22Rv1 (cell line): ENCODE measurements at regions not wholly inside any gene's neighbourhood (a gene's known extent, or its start where the extent isn't known, plus 50 kb on each side); places are given as distances from the start of the nearest gene placed in this dataset.
A peak's percentile ranks its signal among the peaks of the same experiment; 100 is the strongest.

Source experiments
- H3K27ac ChIP-seq: fragments of 450-650 bp; 2 replicates; pipeline ENCODE4 v1.5.1; 2017
- CTCF ChIP-seq: fragments of 450-650 bp; IDR thresholded peaks from 2 replicates; pipeline ENCODE4 v1.5.1; 2017; ENCODE audit warnings: mild to moderate bottlenecking
- ZFX ChIP-seq: fragments of 450-650 bp; IDR thresholded peaks from 2 replicates; pipeline ENCODE4 v1.6.1; 2017; ENCODE audit warnings: antibody characterized with exemption, borderline replicate concordance

- H3K27ac ChIP-seq: no peak overlapping the region
- TF ChIP-seq ZFX (no peak), CTCF (no peak)
Observed at GRCh38 chr6:9272671-9273070, 837.3 kb upstream of the SLC35B3 start.

GRCh38 chr6:9266741-9267140, 831.4 kb upstream of the SLC35B3 start:
- TF ChIP-seq CTCF (no peak), ZFX (no peak)
- H3K27ac ChIP-seq: no peak overlapping the region

GRCh38 chr6:9257215-9257614, 821.9 kb upstream of the SLC35B3 start:
- no peak for TF ChIP-seq ZFX
- no peak for TF ChIP-seq CTCF
- no peak overlapping the region for H3K27ac ChIP-seq

DNA sequence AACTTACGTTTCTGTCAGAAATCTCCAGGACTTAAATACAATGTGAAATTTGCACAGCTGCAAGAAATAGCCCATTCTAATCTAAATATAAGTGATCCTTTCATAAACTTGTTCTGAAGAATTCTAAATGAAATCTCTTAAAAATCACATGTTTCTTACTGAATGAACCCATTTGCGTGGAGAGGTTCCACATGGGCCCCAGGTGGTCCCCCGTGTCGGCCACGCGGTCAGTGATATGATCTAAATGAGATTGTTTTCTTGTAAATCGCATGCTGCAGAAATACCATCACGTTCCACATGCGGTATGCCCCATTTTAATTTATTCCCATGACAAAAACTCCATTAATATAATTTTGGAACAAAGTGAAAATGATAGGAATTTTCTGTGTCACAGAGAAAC, 818.9 kb upstream of the SLC35B3 start:
- H3K27ac ChIP-seq: no peak overlapping the region
- TF ChIP-seq CTCF: no peak
- no peak for TF ChIP-seq ZFX

- H3K27ac ChIP-seq: no peak overlapping the region
- TF ChIP-seq CTCF: no peak
- TF ChIP-seq ZFX: no peak
Observed at GRCh38 chr6:9252799-9253198, 817.5 kb upstream of the SLC35B3 start.

DNA sequence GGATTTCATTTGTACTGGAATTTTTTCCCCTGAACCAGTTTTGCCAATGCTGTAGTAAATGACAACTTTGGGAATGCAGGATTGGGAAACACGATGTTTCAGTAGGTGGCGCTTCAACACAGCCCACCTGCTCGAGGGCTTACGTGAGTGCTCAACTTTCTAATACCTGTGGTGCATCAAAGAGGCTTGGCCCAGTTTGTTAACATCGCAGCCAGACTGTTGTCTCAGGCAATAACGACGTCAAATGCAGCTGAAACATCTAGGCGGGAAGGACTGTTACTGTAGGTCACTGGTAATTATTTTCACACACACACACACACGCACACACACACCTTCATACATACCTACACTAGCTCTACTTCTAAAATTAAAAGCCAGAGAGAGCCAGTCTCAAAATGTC, 815.5 kb upstream of the SLC35B3 start:
- peak overlapping the region; percentile 59 for H3K27ac ChIP-seq
- TF ChIP-seq CTCF: peak; percentile 91
- no peak for TF ChIP-seq ZFX

DNA sequence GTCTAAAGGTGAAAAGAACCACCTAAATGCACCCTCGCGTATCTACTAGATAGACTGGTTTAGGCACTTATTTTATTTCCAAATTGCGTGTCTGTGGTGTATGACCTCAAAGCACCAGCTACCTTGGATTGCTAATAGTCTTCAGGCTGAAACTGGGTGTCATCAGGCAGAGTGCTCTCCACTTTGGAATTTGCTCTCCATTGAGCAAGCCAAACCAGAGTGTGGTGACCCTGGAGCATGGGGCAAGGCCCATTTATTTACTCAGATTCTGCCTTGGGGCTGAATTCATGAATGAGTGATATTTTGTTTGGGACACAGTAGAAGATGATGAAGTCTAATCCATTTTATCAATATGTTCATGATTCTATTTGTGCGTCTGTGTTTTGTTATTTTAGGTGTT, 812.8 kb upstream of the SLC35B3 start:
- H3K27ac ChIP-seq: no peak overlapping the region
- TF ChIP-seq CTCF (no peak), ZFX (no peak)

GRCh38 chr6:9240861-9241260, 805.5 kb upstream of the SLC35B3 start:
- TF ChIP-seq ZFX: no peak
- TF ChIP-seq CTCF: no peak

More at GRCh38 chr6:9240861-9241260, 805.5 kb upstream of the SLC35B3 start:
- no peak overlapping the region for H3K27ac ChIP-seq
